Jurkat, Clone E6-1 (cell line): ENCODE measurements at regions not wholly inside any gene's neighbourhood (a gene's known extent, or its start where the extent isn't known, plus 50 kb on each side); places are given as distances from the start of the nearest gene placed in this dataset.
"Not testable (repeated sequence)": the region's sequence is repeated elsewhere in the genome, so short reads cannot be mapped to it uniquely, and the experiment has no call there.

Experiments
- DNase-seq: peaks from one replicate; pipeline ENCODE4 v3.0.0-alpha.2; 2011; ENCODE audit warnings: low read depth, low spot score
- H3K4me3 ChIP-seq: 2 replicates; pipeline ENCODE4 v1.5.1; 2011; ENCODE audit warnings: mild to moderate bottlenecking, low read length, control low read depth, moderate library complexity

GRCh38 chr10:28995497-28995896, 293.4 kb upstream of the LYZL1 start:
- DNase-seq: no peak
- no peak overlapping the region for H3K4me3 ChIP-seq

GRCh38 chr10:28996345-28996744, 292.5 kb upstream of the LYZL1 start:
- H3K4me3 ChIP-seq: no peak overlapping the region
- no peak for DNase-seq

- no peak overlapping the region for H3K4me3 ChIP-seq
- DNase-seq: no peak
These were observed 291.8 kb upstream of the LYZL1 start for GRCh38 chr10:28996947-28997551.

- H3K4me3 ChIP-seq: no peak overlapping the region
- no peak for DNase-seq
These were observed 291.1 kb upstream of the LYZL1 start for GRCh38 chr10:28997734-28998133.

- no peak for DNase-seq
- no peak overlapping the region for H3K4me3 ChIP-seq
These were observed 287.1 kb upstream of the LYZL1 start for GRCh38 chr10:29001801-29002200.

- DNase-seq, H3K4me3 ChIP-seq: not testable (repeated sequence)
These were observed 285.9 kb upstream of the LYZL1 start for GRCh38 chr10:29003014-29003413.

GRCh38 chr10:29005988-29006387, 282.9 kb upstream of the LYZL1 start:
- no peak overlapping the region for H3K4me3 ChIP-seq
- no peak for DNase-seq

GRCh38 chr10:29007370-29007747, 281.5 kb upstream of the LYZL1 start:
- H3K4me3 ChIP-seq: no peak overlapping the region
- no peak for DNase-seq

GRCh38 chr10:29007748-29008610, 280.9 kb upstream of the LYZL1 start:
- H3K4me3 ChIP-seq: no peak overlapping the region
- no peak for DNase-seq

- DNase-seq: no peak
- no peak overlapping the region for H3K4me3 ChIP-seq
These were observed 279.4 kb upstream of the LYZL1 start for GRCh38 chr10:29009464-29009863.

- no peak overlapping the region for H3K4me3 ChIP-seq
- no peak for DNase-seq
These were observed 277.4 kb upstream of the LYZL1 start for GRCh38 chr10:29011516-29011915.

GRCh38 chr10:29012926-29013554, 275.8 kb upstream of the LYZL1 start:
- no peak for DNase-seq

GRCh38 chr10:29021591-29021990, 267.3 kb upstream of the LYZL1 start:
- no peak for DNase-seq
- H3K4me3 ChIP-seq: no peak overlapping the region

More at GRCh38 chr10:29012926-29013554, 275.8 kb upstream of the LYZL1 start:
- H3K4me3 ChIP-seq: no peak overlapping the region

GRCh38 chr10:29022513-29022912, 266.4 kb upstream of the LYZL1 start:
- no peak for DNase-seq

GRCh38 chr10:29023678-29024077, 265.2 kb upstream of the LYZL1 start:
- H3K4me3 ChIP-seq: no peak overlapping the region
- no peak for DNase-seq

More at GRCh38 chr10:29022513-29022912, 266.4 kb upstream of the LYZL1 start:
- no peak overlapping the region for H3K4me3 ChIP-seq

GRCh38 chr10:29026065-29026797, 262.6 kb upstream of the LYZL1 start:
- DNase-seq: no peak

GRCh38 chr10:29026802-29027580, 261.9 kb upstream of the LYZL1 start:
- DNase-seq: no peak

More at GRCh38 chr10:29026065-29026797, 262.6 kb upstream of the LYZL1 start:
- H3K4me3 ChIP-seq: no peak overlapping the region

GRCh38 chr10:29028486-29028885, 260.4 kb upstream of the LYZL1 start:
- DNase-seq: no peak
- no peak overlapping the region for H3K4me3 ChIP-seq

More at GRCh38 chr10:29026802-29027580, 261.9 kb upstream of the LYZL1 start:
- H3K4me3 ChIP-seq: no peak overlapping the region

- no peak overlapping the region for H3K4me3 ChIP-seq
- no peak for DNase-seq
These were observed 258.0 kb upstream of the LYZL1 start for GRCh38 chr10:29030900-29031299.
